OCI-LY3 (cell line): ENCODE measurements at regions not wholly inside any gene's neighbourhood (a gene's known extent, or its start where the extent isn't known, plus 50 kb on each side); places are given as distances from the start of the nearest gene placed in this dataset.

Experiments used
- CTCF ChIP-seq: fragments of 200-600, 300-600 bp; sonication (generic); IDR thresholded peaks from 2 replicates; pipeline ENCODE4 v1.5.1; 2014; ENCODE audit warnings: antibody characterized with exemption, low read length, low read depth
- EZH2phosphoT487 ChIP-seq: fragments of 200-600 bp; shearing (Covaris generic); IDR thresholded peaks from 2 replicates; pipeline ENCODE4 v1.6.1; 2018; ENCODE audit warnings: antibody characterized with exemption, mixed run types, low read depth

GRCh38 chr16:16790597-16790996 is 411.7 kb downstream of the NPIPA7 start:
- no peak for TF ChIP-seq CTCF
- TF ChIP-seq EZH2phosphoT487, result no peak
